HepG2 (cell line): ENCODE measurements at regions not wholly inside any gene's neighbourhood (a gene's known extent, or its start where the extent isn't known, plus 50 kb on each side); places are given as distances from the start of the nearest gene placed in this dataset.

Experiments used
- NFIC ChIP-seq: IDR thresholded peaks from 2 replicates; pipeline ENCODE4 v1.6.1; 2012; ENCODE audit warnings: mild to moderate bottlenecking, low read length, inconsistent platforms
- POGZ ChIP-seq: sonication (generic); formaldehyde crosslinking; IDR thresholded peaks from 2 replicates; pipeline ENCODE4 v1.4.0; 2020; ENCODE audit warnings: mild to moderate bottlenecking, missing genetic modification reagents

DNA sequence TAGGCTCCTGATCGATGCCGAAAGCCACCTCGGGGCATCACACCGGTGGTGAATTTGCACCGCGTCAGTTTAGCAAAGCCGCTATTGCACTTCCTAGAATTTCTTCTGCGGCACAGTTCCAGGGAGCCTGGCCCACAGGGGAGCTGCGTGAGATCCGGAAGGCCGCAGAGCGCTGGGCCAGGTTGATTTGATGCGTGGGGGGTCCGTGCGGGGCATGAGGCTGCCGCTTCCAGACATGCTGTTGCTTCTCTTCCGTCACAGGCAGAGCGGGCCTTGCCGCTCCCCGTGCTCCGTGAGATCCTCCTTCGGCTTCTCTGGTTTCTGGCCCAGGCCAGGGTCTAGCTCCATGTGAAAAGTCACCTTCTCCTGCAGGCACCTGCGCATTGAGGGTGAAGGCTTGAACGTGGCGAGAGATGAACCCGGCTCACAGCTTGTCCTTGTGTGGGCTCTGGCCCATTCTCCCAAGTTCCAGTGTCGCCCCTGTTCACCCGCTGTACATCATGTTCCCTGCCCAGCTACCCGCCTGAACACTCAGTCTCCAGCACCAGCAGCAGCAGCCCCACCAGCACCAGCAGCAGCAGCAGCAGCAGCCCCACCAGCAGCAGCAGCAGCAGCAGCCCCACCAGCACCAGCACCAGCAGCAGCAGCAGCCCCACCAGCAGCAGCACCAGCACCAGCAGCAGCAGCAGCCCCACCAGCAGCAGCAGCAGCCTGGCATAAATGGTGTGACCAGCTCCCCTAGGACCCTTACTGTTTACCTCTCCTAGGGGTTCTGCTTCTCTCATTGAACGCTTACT is 131.2 kb downstream of the TRIML1 start:
- TF ChIP-seq POGZ (CRISPR knock-in tag) (no peak), NFIC (no peak)
